ENCODE measurements at regions not wholly inside any gene's neighbourhood (a gene's known extent, or its start where the extent isn't known, plus 50 kb on each side); places are given as distances from the start of the nearest gene placed in this dataset.
A peak's percentile ranks its signal among the peaks of the same experiment; 100 is the strongest.

DNA sequence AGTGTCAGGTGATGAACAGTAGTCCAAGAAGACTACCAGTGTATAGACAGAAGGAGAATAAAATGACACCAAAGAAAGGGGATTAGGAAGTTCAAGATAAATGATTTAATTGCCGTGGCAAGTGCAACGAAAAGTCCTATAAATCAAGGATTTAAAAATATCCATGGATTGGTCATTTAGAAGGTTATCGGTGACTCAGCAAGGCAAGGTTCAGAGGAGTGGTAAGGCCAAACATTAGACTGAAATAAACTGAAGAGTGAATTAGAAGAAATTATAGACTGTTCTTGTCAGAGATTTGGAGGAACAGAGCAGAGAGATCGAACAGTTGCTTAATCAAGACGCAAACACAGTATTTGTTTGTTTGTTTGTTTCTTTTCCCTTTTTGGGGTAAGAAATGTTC is 211.9 kb upstream of the KCNMB2 start:
- POLR2A ChIA-PET, result no interaction called here
- Mint-ChIP-seq H3K27ac (ENCODE audit: unreplicated experiment) (no peak overlapping the region), H3K4me1 (ENCODE audit: low read depth, unreplicated experiment) (peaks cover 3% of the 10 kb centered on the region), H3K36me3 (ENCODE audit: insufficient read depth, unreplicated experiment) (no peaks in the 10 kb centered on the region), H3K27me3 (ENCODE audit: insufficient read depth, unreplicated experiment) (no peaks in the 10 kb centered on the region), H3K9me3 (ENCODE audit: unreplicated experiment) (no peaks in the 10 kb centered on the region), H3K4me3 (ENCODE audit: unreplicated experiment) (no peak overlapping the region)
- H3K4me1 ChIP-seq, result peaks cover 23% of the 10 kb centered on the region
- CTCF ChIA-PET, result no interaction called here
- no TSS peak for BruUV-seq (replicated peaks)
- no peak for DNase-seq
- no peaks in the 10 kb centered on the region for H3K36me3 ChIP-seq (ENCODE audit: control insufficient read depth, insufficient read depth, low read length)
- no peaks in the 10 kb centered on the region for H3K27me3 ChIP-seq (replicated peaks; ENCODE audit: control insufficient read depth, insufficient read depth, low read length)
- no peaks in the 10 kb centered on the region for H3K9me3 ChIP-seq
- TF ChIP-seq, protein P1, sequence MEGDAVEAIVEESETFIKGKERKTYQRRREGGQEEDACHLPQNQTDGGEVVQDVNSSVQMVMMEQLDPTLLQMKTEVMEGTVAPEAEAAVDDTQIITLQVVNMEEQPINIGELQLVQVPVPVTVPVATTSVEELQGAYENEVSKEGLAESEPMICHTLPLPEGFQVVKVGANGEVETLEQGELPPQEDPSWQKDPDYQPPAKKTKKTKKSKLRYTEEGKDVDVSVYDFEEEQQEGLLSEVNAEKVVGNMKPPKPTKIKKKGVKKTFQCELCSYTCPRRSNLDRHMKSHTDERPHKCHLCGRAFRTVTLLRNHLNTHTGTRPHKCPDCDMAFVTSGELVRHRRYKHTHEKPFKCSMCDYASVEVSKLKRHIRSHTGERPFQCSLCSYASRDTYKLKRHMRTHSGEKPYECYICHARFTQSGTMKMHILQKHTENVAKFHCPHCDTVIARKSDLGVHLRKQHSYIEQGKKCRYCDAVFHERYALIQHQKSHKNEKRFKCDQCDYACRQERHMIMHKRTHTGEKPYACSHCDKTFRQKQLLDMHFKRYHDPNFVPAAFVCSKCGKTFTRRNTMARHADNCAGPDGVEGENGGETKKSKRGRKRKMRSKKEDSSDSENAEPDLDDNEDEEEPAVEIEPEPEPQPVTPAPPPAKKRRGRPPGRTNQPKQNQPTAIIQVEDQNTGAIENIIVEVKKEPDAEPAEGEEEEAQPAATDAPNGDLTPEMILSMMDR (IDR thresholded peaks at IDR 0.05; ENCODE audit: insufficient read depth in 1 of 2, low read depth in 1 of 2, low read length in 1 of 2, severe bottlenecking in 1 of 2, unreplicated experiment in 1 of 2), result no peak
- H3K4me3 ChIP-seq (ENCODE audit: low read depth, low read length), result no peak overlapping the region
- intact Hi-C loops (cut with micrococcal nuclease; ENCODE audit: unreplicated experiment), result loop anchor here (2.0 to 10.0 kb wide), 4 partner anchors 62 to 804 kb away; no protein-coding TSS in a partner anchor

DNA sequence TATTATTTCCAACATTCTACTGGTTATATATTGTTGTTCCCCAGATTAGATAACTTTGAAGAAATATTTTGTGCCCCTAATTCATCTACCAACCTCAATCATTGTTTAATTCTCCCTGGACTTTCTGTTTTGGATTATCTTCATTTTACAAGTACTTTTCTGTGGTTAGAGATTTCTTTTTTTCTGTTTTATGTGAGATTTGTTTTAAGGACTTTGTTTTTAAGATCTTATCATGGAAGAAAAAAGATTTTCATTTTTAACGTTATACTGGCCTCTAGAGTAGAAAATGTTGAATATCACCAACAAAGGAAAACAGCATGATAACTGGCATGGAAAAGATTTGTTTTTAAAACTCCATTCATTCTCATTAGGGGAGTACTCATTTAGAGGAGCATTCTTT is 210.9 kb upstream of the KCNMB2 start:
- H3K27me3 ChIP-seq (replicated peaks; ENCODE audit: control insufficient read depth, insufficient read depth, low read length), result no peaks in the 10 kb centered on the region
- no peaks in the 10 kb centered on the region for H3K9me3 Mint-ChIP-seq (ENCODE audit: unreplicated experiment)
- H3K4me1 ChIP-seq, result peaks cover 13% of the 10 kb centered on the region
- DNase-seq, result no peak
- no peak overlapping the region for H3K4me3 ChIP-seq (ENCODE audit: low read depth, low read length)
- H3K9me3 ChIP-seq, result no peaks in the 10 kb centered on the region
- intact Hi-C loops (cut with micrococcal nuclease; ENCODE audit: unreplicated experiment), result loop anchor here (2.0 to 10.0 kb wide), 3 partner anchors 171 to 805 kb away; no protein-coding TSS in a partner anchor
- no TSS peak for BruUV-seq (replicated peaks)
- ChIA-PET POLR2A (no interaction called here), CTCF (no interaction called here)
- no peaks in the 10 kb centered on the region for H3K4me1 Mint-ChIP-seq (ENCODE audit: low read depth, unreplicated experiment)
- no peak overlapping the region for H3K4me3 Mint-ChIP-seq (ENCODE audit: unreplicated experiment)
- TF ChIP-seq, protein P1 (IDR thresholded peaks at IDR 0.05; ENCODE audit: insufficient read depth in 1 of 2, low read depth in 1 of 2, low read length in 1 of 2, severe bottlenecking in 1 of 2, unreplicated experiment in 1 of 2), result peak; percentile 19 to 34
- no peak overlapping the region for H3K27ac Mint-ChIP-seq (ENCODE audit: unreplicated experiment)
- H3K36me3 Mint-ChIP-seq (ENCODE audit: insufficient read depth, unreplicated experiment), result no peaks in the 10 kb centered on the region
- no peaks in the 10 kb centered on the region for H3K36me3 ChIP-seq (ENCODE audit: control insufficient read depth, insufficient read depth, low read length)
- H3K27me3 Mint-ChIP-seq (ENCODE audit: insufficient read depth, unreplicated experiment), result no peaks in the 10 kb centered on the region

DNA sequence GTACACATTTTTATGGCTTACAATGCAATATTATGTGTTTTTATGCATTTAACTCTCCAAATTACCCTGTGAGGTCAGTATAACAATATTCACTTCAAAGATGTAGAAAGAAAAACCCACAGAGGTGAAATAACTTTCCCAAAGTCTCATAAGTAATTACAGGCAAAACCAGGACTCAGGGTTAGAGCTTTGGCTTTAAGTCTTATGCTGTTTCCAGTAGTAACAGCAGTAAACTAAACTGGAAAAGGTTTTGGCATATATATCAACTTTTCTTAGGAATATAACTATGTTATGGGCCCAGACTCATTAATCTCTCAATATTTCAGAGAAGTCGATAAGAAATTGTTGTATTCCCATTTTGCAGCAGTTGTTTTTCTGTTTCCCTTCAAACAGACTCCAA is 206.3 kb upstream of the KCNMB2 start:
- no peak overlapping the region for H3K27ac Mint-ChIP-seq (ENCODE audit: unreplicated experiment)
- no peaks in the 10 kb centered on the region for H3K27me3 Mint-ChIP-seq (ENCODE audit: insufficient read depth, unreplicated experiment)
- no peak overlapping the region for H3K4me3 ChIP-seq (ENCODE audit: low read depth, low read length)
- TF ChIP-seq, protein P1 (IDR thresholded peaks at IDR 0.05; ENCODE audit: insufficient read depth in 1 of 2, low read depth in 1 of 2, low read length in 1 of 2, severe bottlenecking in 1 of 2, unreplicated experiment in 1 of 2), result no peak
- intact Hi-C loops (cut with micrococcal nuclease; ENCODE audit: unreplicated experiment), result loop anchor here (10.0 kb wide), 1 partner anchor 175 kb away; no protein-coding TSS in a partner anchor
- no TSS peak for BruUV-seq (replicated peaks)
- peaks cover 5% of the 10 kb centered on the region; the same call in 1 of the 2 replicates for H3K4me1 ChIP-seq
- H3K9me3 Mint-ChIP-seq (ENCODE audit: unreplicated experiment), result no peaks in the 10 kb centered on the region
- peaks cover 6% of the 10 kb centered on the region for H3K4me1 Mint-ChIP-seq (ENCODE audit: low read depth, unreplicated experiment)
- H3K36me3 Mint-ChIP-seq (ENCODE audit: insufficient read depth, unreplicated experiment), result no peaks in the 10 kb centered on the region
- no peaks in the 10 kb centered on the region for H3K9me3 ChIP-seq
- no peaks in the 10 kb centered on the region for H3K27me3 ChIP-seq (replicated peaks; ENCODE audit: control insufficient read depth, insufficient read depth, low read length)
- H3K4me3 Mint-ChIP-seq (ENCODE audit: unreplicated experiment), result no peak overlapping the region
- H3K36me3 ChIP-seq (ENCODE audit: control insufficient read depth, insufficient read depth, low read length), result no peaks in the 10 kb centered on the region
- ChIA-PET POLR2A (no interaction called here), CTCF (no interaction called here)
- DNase-seq, result no peak

Data from Caco-2 (cell line).